Suprapubic skin (tissue), 3 donors: ENCODE measurements at regions not wholly inside any gene's neighbourhood (a gene's known extent, or its start where the extent isn't known, plus 50 kb on each side); places are given as distances from the start of the nearest gene placed in this dataset.

Source experiments
- CTCF ChIP-seq, 2 donors: fragments of 200-600 bp in 1 of 2; fragments of 450-650 bp in 1 of 2; sonication (generic) in 1 of 2; IDR thresholded peaks; one replicate each; pipeline ENCODE4 v1.5.1; 2016 to 2019; ENCODE audit warnings: antibody characterized with exemption in 2 of 2, mild to moderate bottlenecking in 1 of 2, moderate library complexity in 1 of 2
- POLR2A ChIP-seq, 2 donors: fragments of 450-650 bp; IDR thresholded peaks; one replicate each; pipeline ENCODE4 v1.6.1; 2017; ENCODE audit warnings: antibody characterized with exemption in 2 of 2, mild to moderate bottlenecking in 2 of 2, moderate library complexity in 2 of 2

GRCh38 chr13:85512421-85512820, 286.8 kb downstream of the SLITRK6 start:
- no peak for TF ChIP-seq POLR2A (IDR thresholded peaks at IDR 0.05)
- no peak for TF ChIP-seq CTCF (IDR thresholded peaks at IDR 0.05)
